HEK293T (cell line): ENCODE measurements at regions not wholly inside any gene's neighbourhood (a gene's known extent, or its start where the extent isn't known, plus 50 kb on each side); places are given as distances from the start of the nearest gene placed in this dataset.

Source experiments
- CTCF ChIA-PET: fragments of 350-600 bp; formaldehyde crosslinking; extraction: SDS; loops from one replicate; lab custom pipeline; 2021; ENCODE audit warnings: antibody characterized with exemption, inconsistent platforms; lab: Yijun Ruan, JAX
- POLR2A ChIA-PET: fragments of 350-600 bp; formaldehyde crosslinking; extraction: SDS; loops from one replicate; lab custom pipeline; 2020; ENCODE audit warnings: antibody characterized with exemption, inconsistent platforms; lab: Yijun Ruan, JAX
- DNase-seq: peaks from one replicate; pipeline ENCODE4 v3.0.0; 2012; ENCODE audit warnings: mixed read lengths; ENCODE audit errors: extremely low spot score
- ARNT ChIP-seq: fragments of 450-650 bp; IDR thresholded peaks from 2 replicates; pipeline ENCODE4 v1.6.1; 2017; ENCODE audit warnings: mild to moderate bottlenecking
- BHLHE40 ChIP-seq: fragments of 450-650 bp; IDR thresholded peaks from 2 replicates; pipeline ENCODE4 v1.6.1; 2016; ENCODE audit warnings: mild to moderate bottlenecking, moderate library complexity, borderline replicate concordance
- CTBP1 ChIP-seq: fragments of 450-650 bp; IDR thresholded peaks from 2 replicates; pipeline ENCODE4 v1.6.1; 2016; ENCODE audit warnings: borderline replicate concordance
- ELF4 ChIP-seq: fragments of 450-650 bp; IDR thresholded peaks from 2 replicates; pipeline ENCODE4 v1.6.1; 2017; ENCODE audit warnings: antibody characterized with exemption
- FOXA1 ChIP-seq: fragments of 450-650 bp; IDR thresholded peaks from 2 replicates; pipeline ENCODE4 v1.6.1; 2016; ENCODE audit warnings: mild to moderate bottlenecking
- FOXK2 ChIP-seq: fragments of 450-650 bp; IDR thresholded peaks from 2 replicates; pipeline ENCODE4 v1.6.1; 2016; ENCODE audit warnings: mild to moderate bottlenecking
- FOXM1 ChIP-seq: fragments of 450-650 bp; IDR thresholded peaks from 2 replicates; pipeline ENCODE4 v1.6.1; 2017; ENCODE audit warnings: mild to moderate bottlenecking, borderline replicate concordance
- HDGF ChIP-seq: fragments of 450-650 bp; IDR thresholded peaks from 2 replicates; pipeline ENCODE4 v1.6.1; 2017; ENCODE audit warnings: antibody characterized with exemption, borderline replicate concordance
- L3MBTL2 ChIP-seq: fragments of 450-650 bp; conservative IDR thresholded peaks from 2 replicates; pipeline ENCODE4 v1.6.1; 2016; ENCODE audit warnings: mild to moderate bottlenecking
- LEF1 ChIP-seq: fragments of 450-650 bp; IDR thresholded peaks from 2 replicates; pipeline ENCODE4 v1.6.1; 2017; ENCODE audit warnings: mild to moderate bottlenecking, borderline replicate concordance
- NFRKB ChIP-seq: fragments of 450-650 bp; IDR thresholded peaks from 2 replicates; pipeline ENCODE4 v1.6.1; 2016; ENCODE audit warnings: mild to moderate bottlenecking, moderate library complexity
- SP1 ChIP-seq: fragments of 450-650 bp; IDR thresholded peaks from 2 replicates; pipeline ENCODE4 v1.6.1; 2017
- SUZ12 ChIP-seq: fragments of 450-650 bp; IDR thresholded peaks from 2 replicates; pipeline ENCODE4 v1.6.1; 2016; ENCODE audit warnings: mild to moderate bottlenecking
- TARDBP ChIP-seq: fragments of 450-650 bp; IDR thresholded peaks from 2 replicates; pipeline ENCODE4 v1.6.1; 2016
- ZNF384 ChIP-seq: fragments of 450-650 bp; IDR thresholded peaks from 2 replicates; pipeline ENCODE4 v1.6.1; 2016
- TF ChIP-seq, protein P1 (sequence below): fragments of 450-650 bp; IDR thresholded peaks from 2 replicates; pipeline ENCODE4 v1.6.1; 2016

DNA sequence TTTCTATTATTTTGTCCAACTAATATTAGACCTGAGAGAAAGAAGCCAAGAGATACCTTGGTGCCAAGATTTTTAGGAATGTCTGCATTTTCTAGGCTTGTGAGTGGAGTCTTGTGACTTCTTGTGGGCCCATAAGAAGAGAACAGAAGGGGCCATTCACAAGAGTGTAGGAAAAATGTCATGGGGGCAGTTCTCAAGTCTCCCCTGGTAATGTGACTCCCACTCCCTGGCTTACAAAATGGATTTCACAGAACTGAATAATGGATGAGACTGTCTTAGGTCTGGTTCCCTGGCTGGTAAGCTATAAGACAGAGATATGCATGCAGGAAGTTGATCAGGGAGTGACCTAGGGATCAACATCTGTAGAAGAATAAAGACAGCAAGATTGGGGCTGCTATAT, 181.3 kb downstream of the CBLN1 start:
- DNase-seq, result no peak
- ChIA-PET CTCF (no interaction called here), POLR2A (no interaction called here)
- TF ChIP-seq TARDBP (no peak), CTBP1 (no peak), ARNT (no peak), ELF4 (no peak), BHLHE40 (no peak), FOXM1 (no peak), L3MBTL2 (no peak), FOXA1 (no peak), LEF1 (no peak), HDGF (no peak), SUZ12 (no peak), SP1 (no peak), FOXK2 (no peak), ZNF384 (no peak), NFRKB (no peak)
- TF ChIP-seq, protein P1, sequence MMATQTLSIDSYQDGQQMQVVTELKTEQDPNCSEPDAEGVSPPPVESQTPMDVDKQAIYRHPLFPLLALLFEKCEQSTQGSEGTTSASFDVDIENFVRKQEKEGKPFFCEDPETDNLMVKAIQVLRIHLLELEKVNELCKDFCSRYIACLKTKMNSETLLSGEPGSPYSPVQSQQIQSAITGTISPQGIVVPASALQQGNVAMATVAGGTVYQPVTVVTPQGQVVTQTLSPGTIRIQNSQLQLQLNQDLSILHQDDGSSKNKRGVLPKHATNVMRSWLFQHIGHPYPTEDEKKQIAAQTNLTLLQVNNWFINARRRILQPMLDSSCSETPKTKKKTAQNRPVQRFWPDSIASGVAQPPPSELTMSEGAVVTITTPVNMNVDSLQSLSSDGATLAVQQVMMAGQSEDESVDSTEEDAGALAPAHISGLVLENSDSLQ, result no peak

DNA sequence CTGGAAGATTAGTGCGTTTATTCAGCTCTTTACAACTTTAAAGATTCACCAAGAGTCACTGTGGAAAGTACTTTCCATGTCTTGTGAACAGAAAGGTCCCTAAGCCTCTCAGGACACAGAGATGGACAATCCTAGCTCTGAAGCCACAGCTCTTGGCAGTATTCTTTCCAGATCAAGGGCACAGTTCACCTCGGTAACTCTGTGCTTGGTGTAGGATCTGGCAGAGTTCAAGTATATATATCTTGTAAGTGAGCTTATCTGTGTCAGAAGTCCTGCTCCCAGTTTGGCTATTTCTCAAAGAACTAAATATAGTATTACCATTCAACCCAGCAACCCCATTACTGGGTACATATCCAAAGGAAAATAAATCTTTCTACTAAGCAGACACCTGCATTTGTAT, 183.7 kb downstream of the CBLN1 start:
- ChIA-PET CTCF (no interaction called here), POLR2A (no interaction called here)
- TF ChIP-seq ZNF384 (no peak), FOXM1 (no peak), TARDBP (no peak), SP1 (no peak), BHLHE40 (no peak), SUZ12 (no peak), NFRKB (no peak)
- TF ChIP-seq, protein P1, result no peak
- DNase-seq, result no peak

DNA sequence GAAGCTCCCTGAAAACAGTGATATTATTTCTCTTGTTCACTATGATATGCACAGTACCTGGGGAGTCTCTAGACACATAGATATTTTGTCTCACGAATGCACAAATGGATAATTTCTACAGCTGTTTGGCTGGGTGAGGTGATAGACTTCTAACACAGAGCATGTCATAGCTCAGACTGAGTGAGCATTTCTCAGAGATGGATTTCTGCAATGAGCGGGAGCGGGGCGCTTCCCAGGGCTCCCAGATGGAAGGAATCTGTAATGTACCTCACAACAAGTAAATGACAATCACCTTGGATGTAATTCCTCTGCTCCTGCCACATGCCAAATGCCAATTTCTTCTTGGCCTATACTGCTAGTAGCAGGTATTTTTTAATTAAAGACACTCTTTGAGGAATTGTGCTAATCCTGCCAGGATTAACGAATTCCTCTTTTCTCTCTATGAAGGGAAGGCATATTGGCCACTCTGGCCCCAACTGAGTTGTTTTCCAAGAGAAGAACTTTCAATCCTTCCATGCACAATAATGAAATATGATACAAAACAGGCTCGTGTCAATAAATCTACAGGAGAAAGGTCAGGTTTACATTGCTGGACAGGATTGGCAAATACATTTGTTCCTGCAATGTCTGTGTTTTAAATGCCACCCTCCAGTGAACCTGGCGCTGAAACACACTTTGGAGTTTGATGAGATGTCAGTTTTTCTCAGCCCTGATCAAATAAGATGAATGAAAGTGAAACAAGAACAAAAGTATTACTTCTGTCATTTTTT, 185.3 kb downstream of the CBLN1 start:
- no peak for DNase-seq
- TF ChIP-seq FOXK2 (no peak), LEF1 (no peak), FOXA1 (no peak), HDGF (no peak), SUZ12 (no peak), ZNF384 (no peak), SP1 (no peak), BHLHE40 (no peak), TARDBP (no peak), L3MBTL2 (no peak)
- TF ChIP-seq, protein P1, result no peak
- ChIA-PET CTCF (no interaction called here), POLR2A (no interaction called here)

DNA sequence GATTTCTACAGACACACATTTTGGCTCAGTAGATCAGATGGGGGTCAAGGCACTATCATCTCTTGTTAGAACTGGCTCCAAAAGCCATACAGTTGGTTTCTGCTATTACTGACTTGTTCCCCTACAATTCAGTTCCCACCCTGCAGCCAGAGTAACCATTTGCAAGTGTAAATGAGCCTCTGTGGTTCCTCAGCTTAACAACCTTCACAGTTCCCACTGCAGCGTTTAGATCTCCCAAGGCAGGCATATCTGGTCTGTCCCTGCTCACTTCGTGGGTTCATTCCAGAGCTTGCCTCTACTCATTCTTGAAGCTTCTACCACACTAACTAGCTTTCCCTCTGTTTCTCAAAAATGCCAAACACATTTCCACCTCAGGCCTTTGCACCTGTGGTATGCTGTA, 186.1 kb downstream of the CBLN1 start:
- POLR2A ChIA-PET, result no interaction called here
- CTCF ChIA-PET, result no interaction called here
- TF ChIP-seq NFRKB (no peak), FOXM1 (no peak), HDGF (no peak), FOXK2 (no peak), ARNT (no peak), FOXA1 (no peak), ZNF384 (no peak), L3MBTL2 (no peak), TARDBP (no peak), BHLHE40 (no peak), ELF4 (no peak)
- TF ChIP-seq, protein P1, result no peak
- no peak for DNase-seq

DNA sequence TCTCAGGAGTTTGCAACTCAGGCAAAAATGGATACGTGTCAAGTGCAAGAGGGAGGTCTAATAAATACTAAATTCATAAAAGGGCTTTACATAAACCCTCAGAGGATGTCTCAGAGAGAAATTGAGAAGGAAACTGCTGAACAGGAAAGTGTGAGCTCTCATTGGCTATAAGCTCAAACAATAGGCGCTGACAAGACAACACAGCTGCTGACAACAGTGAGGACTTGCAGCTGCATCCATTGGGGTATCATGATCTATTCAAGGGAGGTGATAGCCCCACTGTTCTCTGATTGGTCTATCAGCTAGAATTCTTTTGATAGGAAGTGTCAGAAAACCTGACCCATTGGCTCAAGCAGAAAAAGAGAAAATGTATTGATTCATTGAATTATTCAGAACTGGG, 187.2 kb downstream of the CBLN1 start:
- POLR2A ChIA-PET, result no interaction called here
- TF ChIP-seq FOXA1 (no peak), L3MBTL2 (no peak), NFRKB (no peak), SP1 (no peak), TARDBP (no peak), SUZ12 (no peak), BHLHE40 (no peak), ZNF384 (no peak), FOXK2 (no peak), ELF4 (no peak)
- TF ChIP-seq, protein P1, result no peak
- no peak for DNase-seq
- CTCF ChIA-PET, result no interaction called here
